Adrenal gland (tissue), 9 donors: ENCODE measurements at regions not wholly inside any gene's neighbourhood (a gene's known extent, or its start where the extent isn't known, plus 50 kb on each side); places are given as distances from the start of the nearest gene placed in this dataset.

Experiments used
- DNase-seq, 7 donors: peaks; one replicate each; pipeline ENCODE4 v3.0.0-alpha.2; 2019 to 2020
- H3K27ac ChIP-seq, 5 donors: fragments of 200-600 bp; sonication (generic) in 4 of 5; 1 replicate in 3 of 5; 2 replicates in 2 of 5; pipeline versions ENCODE4 v1.5.1 to v1.8.0; 2016 to 2020; ENCODE audit warnings: mild to moderate bottlenecking in 1 of 5
- H3K27me3 ChIP-seq: fragments of 200-600 bp; 2 replicates; pipeline ENCODE4 v1.8.0; 2021
- H3K36me3 ChIP-seq, 2 donors: fragments of 200-600 bp; replicated peaks in 1 of 2; 1 replicate in 1 of 2; 2 replicates in 1 of 2; pipeline versions ENCODE4 v1.5.1 to v1.8.0; 2018 to 2022
- H3K4me1 ChIP-seq, 2 donors: fragments of 200-600 bp; replicated peaks in 1 of 2; 1 replicate in 1 of 2; 2 replicates in 1 of 2; pipeline versions ENCODE4 v1.5.1 to v1.8.0; 2018 to 2021
- H3K4me3 ChIP-seq, 4 donors: fragments of 200-600 bp; sonication (generic) in 3 of 4; one replicate each; pipeline ENCODE4 v1.5.1; 2016 to 2018
- H3K9me3 ChIP-seq, 3 donors: fragments of 200-600 bp; sonication (generic) in 1 of 3; replicated peaks in 1 of 3; 1 replicate in 2 of 3; 2 replicates in 1 of 3; pipeline versions ENCODE4 v1.5.1 to v1.8.0; 2016 to 2021
- CTCF ChIP-seq, 6 experiments: fragments of 450-650 bp in 4 of 6; fragments of 200-600 bp in 2 of 6; sonication (generic) in 1 of 6; IDR thresholded peaks; 1 replicate in 5 of 6; 2 replicates in 1 of 6; pipeline versions ENCODE4 v1.5.1 to v1.8.0; 2016 to 2021; ENCODE audit warnings: antibody characterized with exemption in 6 of 6, mild to moderate bottlenecking in 2 of 6, moderate library complexity in 1 of 6
- POLR2A ChIP-seq, 2 donors: fragments of 450-650 bp; IDR thresholded peaks; one replicate each; pipeline ENCODE4 v1.6.1; 2017; ENCODE audit warnings: antibody characterized with exemption in 2 of 2, mild to moderate bottlenecking in 2 of 2, moderate library complexity in 1 of 2
- WGBS, 4 donors: extraction: QIAGEN DNeasy Blood & Tissue Kit in 2 of 4; methylation state at CpG; one replicate each; pipeline versions ENCODE4 v1.1.5 to v1.1.7; 2013 to 2017; 5-methylcytosine and 5-hydroxymethylcytosine counted together
- intact Hi-C, 2 donors: fragments of 100-400 bp; cut with DNase I; formaldehyde crosslinking; loops; one replicate each; pipeline versions ENCODE4 v1.14.1 to v1.15.0; 2022 to 2023
- donor health status: healthy with polysubstance abuse.
- donor health status: Bipolar disorder and iron deficiency.
- donor health status: DM: yes; HTN: yes; CAD: no.
- donor health status: DM: no; HTN: no; CAD: no.
- donor health status: DM: no; HTN: no; CAD: no.

DNA sequence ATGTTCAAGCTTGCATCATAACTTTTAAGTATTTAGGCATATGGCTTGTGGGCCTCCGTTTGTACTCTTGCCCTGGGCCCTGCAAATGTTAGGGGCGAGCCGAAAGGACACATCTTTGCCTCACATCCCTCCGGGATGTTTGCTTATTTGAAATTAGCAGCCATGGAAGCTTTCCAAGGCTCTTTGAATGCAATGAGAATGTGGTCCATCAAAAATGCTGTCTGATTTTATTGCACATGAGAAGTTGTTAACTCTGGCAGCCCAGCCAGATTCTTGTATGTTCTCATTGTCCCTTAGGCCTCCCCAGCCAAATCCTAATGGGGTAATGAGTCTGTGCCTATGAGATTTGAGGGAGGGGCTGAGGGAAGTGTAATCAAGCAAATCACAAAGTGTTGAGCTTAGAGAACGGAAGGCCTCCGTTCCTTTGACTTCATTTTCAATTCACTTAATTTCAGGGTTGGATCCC lies 261.2 kb upstream of the MARCKS start:
- TF ChIP-seq POLR2A (IDR thresholded peaks at IDR 0.05) (no peak), CTCF (IDR thresholded peaks at IDR 0.05) (no peak)
- H3K9me3 ChIP-seq: no peaks in the 10 kb centered on the region
- 69 to 84% (median 80%) methylated on average over 6 of the region's 6 CpGs for WGBS, 4 donors
- no peak overlapping the region for H3K27ac ChIP-seq
- H3K4me1 ChIP-seq: no peaks in the 10 kb centered on the region
- H3K36me3 ChIP-seq: no peaks in the 10 kb centered on the region
- no peak for DNase-seq
- no peaks in the 10 kb centered on the region for H3K27me3 ChIP-seq
- no peak overlapping the region for H3K4me3 ChIP-seq
- intact Hi-C loops: no loop called here

DNA sequence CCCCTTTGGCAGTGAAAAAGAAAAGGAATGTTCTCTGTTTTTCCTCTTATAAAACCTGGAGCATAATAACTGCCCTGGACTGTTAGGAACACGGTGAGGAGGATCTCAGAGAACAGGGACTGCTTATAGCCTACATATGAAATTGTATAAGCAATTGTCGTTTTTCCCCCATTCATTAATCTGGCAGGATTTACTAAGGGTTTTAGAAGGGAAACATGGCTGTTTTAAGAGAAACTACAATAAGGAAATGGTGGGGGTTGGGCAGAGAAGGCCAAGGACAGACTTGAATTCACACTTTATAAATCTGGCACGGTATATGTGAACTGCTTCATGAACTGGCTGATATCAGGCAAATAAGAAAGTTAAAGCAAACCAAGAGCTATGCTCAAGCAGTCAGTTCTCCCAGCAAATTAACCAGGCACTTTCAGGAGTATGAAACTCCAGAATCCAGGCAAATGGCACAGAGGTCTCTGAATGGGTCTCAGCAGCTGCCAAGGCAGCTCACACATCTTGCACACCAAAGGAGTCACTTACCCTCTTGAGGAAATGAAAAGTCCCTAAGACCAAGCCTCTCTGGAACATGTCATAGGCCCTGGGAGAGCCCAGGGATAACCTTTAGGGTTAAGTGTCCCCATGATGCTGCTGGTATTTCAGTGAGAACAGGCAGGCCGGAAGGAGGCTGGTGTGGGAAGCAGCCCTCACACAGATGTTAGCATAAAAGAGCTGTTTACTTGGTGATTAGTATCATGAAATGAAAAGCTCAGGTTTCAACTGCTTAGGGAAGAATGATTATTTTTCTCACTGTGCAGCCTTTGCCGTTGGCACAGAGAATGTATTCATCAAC lies 260.5 kb upstream of the MARCKS start:
- Histone ChIP-seq H3K27me3 (no peaks in the 10 kb centered on the region), H3K4me1 (no peaks in the 10 kb centered on the region), H3K27ac (peak overlapping the region in 2 of 5 donors; percentile 3 to 7), H3K4me3 (no peak overlapping the region), H3K9me3 (no peaks in the 10 kb centered on the region), H3K36me3 (no peaks in the 10 kb centered on the region)
- 69 to 84% (median 71%) methylated on average over 5 of the region's 5 CpGs for WGBS, 4 donors
- TF ChIP-seq POLR2A (IDR thresholded peaks at IDR 0.05) (no peak), CTCF (IDR thresholded peaks at IDR 0.05) (no peak)
- DNase-seq: no peak
- intact Hi-C loops: no loop called here

DNA sequence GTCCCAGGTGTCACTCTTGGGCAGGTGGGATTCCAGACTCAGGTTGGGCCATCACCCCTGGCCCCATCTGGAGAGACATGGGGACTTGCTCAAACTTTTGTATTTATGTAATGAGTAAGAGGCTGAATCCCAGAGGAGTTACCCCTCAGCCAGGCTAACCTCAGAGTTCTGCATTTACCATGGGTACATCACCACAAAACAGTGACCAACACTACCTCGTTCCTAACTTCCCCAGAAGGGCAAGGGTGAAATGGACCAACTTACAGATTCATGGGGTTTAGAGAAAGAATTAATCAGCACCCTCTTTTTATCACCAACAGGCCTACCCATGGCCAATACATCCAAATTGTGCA lies 259.9 kb upstream of the MARCKS start:
- Histone ChIP-seq H3K4me1 (no peaks in the 10 kb centered on the region), H3K27me3 (no peaks in the 10 kb centered on the region), H3K36me3 (no peaks in the 10 kb centered on the region), H3K27ac (peak overlapping the region in 1 of 5 donors; percentile 7), H3K4me3 (no peak overlapping the region), H3K9me3 (no peaks in the 10 kb centered on the region)
- TF ChIP-seq CTCF (IDR thresholded peaks at IDR 0.05) (no peak), POLR2A (IDR thresholded peaks at IDR 0.05) (no peak)
- intact Hi-C loops: no loop called here
- WGBS, 4 donors: 0 to 73% (median 43%) methylated on average over 1 of the region's 1 CpG
- no peak for DNase-seq

DNA sequence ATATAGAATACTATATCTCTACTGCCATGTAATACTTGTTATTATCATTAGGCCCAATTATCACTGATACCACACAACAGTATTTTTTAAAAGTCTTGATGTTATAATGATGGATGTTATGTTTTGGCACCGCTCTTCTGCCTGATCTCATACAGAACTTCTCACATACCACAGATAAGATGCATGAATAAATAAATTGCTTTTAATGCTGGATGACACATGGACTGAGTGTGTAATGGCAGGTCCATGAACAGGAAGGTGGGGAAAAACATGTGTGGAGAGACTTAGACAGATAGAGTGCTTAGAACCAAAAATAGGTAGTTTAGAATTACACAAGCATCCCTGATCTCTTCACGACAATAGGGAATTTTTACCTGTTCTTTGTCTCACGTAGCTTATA lies 258.4 kb upstream of the MARCKS start:
- intact Hi-C loops: no loop called here

More for the DNA sequence above, 258.4 kb upstream of the MARCKS start:
- Histone ChIP-seq H3K27me3 (no peaks in the 10 kb centered on the region), H3K9me3 (no peaks in the 10 kb centered on the region), H3K27ac (no peak overlapping the region), H3K4me3 (no peak overlapping the region), H3K4me1 (no peaks in the 10 kb centered on the region), H3K36me3 (no peaks in the 10 kb centered on the region)
- DNase-seq: no peak
- WGBS, 4 donors: 88 to 96% (median 94%) methylated on average over 3 of the region's 3 CpGs
- TF ChIP-seq POLR2A (IDR thresholded peaks at IDR 0.05) (no peak), CTCF (IDR thresholded peaks at IDR 0.05) (no peak)
